Daoy (cell line): ENCODE measurements at regions not wholly inside any gene's neighbourhood (a gene's known extent, or its start where the extent isn't known, plus 50 kb on each side); places are given as distances from the start of the nearest gene placed in this dataset.

Experiments
- DNase-seq: peaks from one replicate; pipeline ENCODE4 v3.0.0-alpha.2; 2015; ENCODE audit warnings: low read depth

GRCh38 chrX:9087271-9088040 is 53.5 kb upstream of the FAM9B start:
- no peak for DNase-seq

- no peak for DNase-seq
Measured at GRCh38 chrX:9088896-9089295, 55.0 kb upstream of the FAM9B start.

GRCh38 chrX:9090766-9091165 is 56.8 kb upstream of the FAM9B start:
- no peak for DNase-seq

- no peak for DNase-seq
Measured at GRCh38 chrX:9091258-9091657, 57.3 kb upstream of the FAM9B start.

- DNase-seq: no peak
Measured at GRCh38 chrX:9102956-9103355, 69.0 kb upstream of the FAM9B start.

GRCh38 chrX:9108054-9108453 is 74.1 kb upstream of the FAM9B start:
- no peak for DNase-seq

- no peak for DNase-seq
Measured at GRCh38 chrX:9110808-9111207, 76.9 kb upstream of the FAM9B start.

GRCh38 chrX:9114245-9114644 is 80.3 kb upstream of the FAM9B start:
- DNase-seq: no peak

GRCh38 chrX:9117851-9118250 is 83.9 kb upstream of the FAM9B start:
- DNase-seq: no peak

GRCh38 chrX:9122519-9123245 is 88.8 kb upstream of the FAM9B start:
- peak; percentile 27 for DNase-seq

GRCh38 chrX:9127986-9128385 is 94.1 kb upstream of the FAM9B start:
- DNase-seq: no peak

GRCh38 chrX:9130031-9130430 is 96.1 kb upstream of the FAM9B start:
- DNase-seq: no peak

- DNase-seq: peak; percentile 10
Measured at GRCh38 chrX:9131066-9131465, 97.1 kb upstream of the FAM9B start.

- no peak for DNase-seq
Measured at GRCh38 chrX:9132036-9132638, 98.2 kb upstream of the FAM9B start.

- peak; percentile 4 for DNase-seq
Measured at GRCh38 chrX:9133426-9133825, 99.5 kb upstream of the FAM9B start.

GRCh38 chrX:9134366-9134765 is 100.4 kb upstream of the FAM9B start:
- no peak for DNase-seq

GRCh38 chrX:9135901-9136510 is 102.1 kb upstream of the FAM9B start:
- DNase-seq: no peak

- DNase-seq: no peak
Measured at GRCh38 chrX:9137152-9137551, 103.2 kb upstream of the FAM9B start.

- peak; percentile 30 for DNase-seq
Measured at GRCh38 chrX:9141496-9141895, 107.6 kb upstream of the FAM9B start.

- no peak for DNase-seq
Measured at GRCh38 chrX:9144701-9145241, 110.8 kb upstream of the FAM9B start.

- DNase-seq: no peak
Measured at GRCh38 chrX:9146657-9147056, 112.7 kb upstream of the FAM9B start.

- DNase-seq: no peak
Measured at GRCh38 chrX:9147086-9147485, 113.2 kb upstream of the FAM9B start.
